Activated CD4-positive, alpha-beta T cell treated with anti-CD3 and anti-CD28 coated beads for 36 hours (primary cell): ENCODE measurements at regions not wholly inside any gene's neighbourhood (a gene's known extent, or its start where the extent isn't known, plus 50 kb on each side); places are given as distances from the start of the nearest gene placed in this dataset.

Experiments
- ATAC-seq: fragments of 200-7000 bp; cut with Tn5 transposase; one replicate; pipeline ENCODE4 v1.10.0; 2021; ENCODE audit warnings: mild to moderate bottlenecking, moderate library complexity
- CTCF ChIA-PET: fragments of 350-600 bp; sonication (Branson Sonifier 250); formaldehyde crosslinking; loops from one replicate; lab custom pipeline; 2021; ENCODE audit warnings: antibody characterized with exemption; lab: Charles Lee
- POLR2A ChIA-PET: fragments of 350-600 bp; sonication (Branson Sonifier 250); formaldehyde crosslinking; loops from one replicate; lab custom pipeline; 2021; ENCODE audit warnings: antibody characterized with exemption, inconsistent platforms; lab: Charles Lee
- DNase-seq: peaks from one replicate; pipeline ENCODE4 v3.0.0-alpha.2; 2020
- H3K27ac Mint-ChIP-seq: one replicate; pipeline ENCODE4 v1.8.0; 2021; ENCODE audit warnings: mixed read lengths
- H3K27me3 Mint-ChIP-seq: one replicate; pipeline ENCODE4 v1.8.0; 2021; ENCODE audit warnings: mixed read lengths
- H3K36me3 Mint-ChIP-seq: one replicate; pipeline ENCODE4 v1.8.0; 2021; ENCODE audit warnings: low read depth, mixed read lengths
- H3K4me1 Mint-ChIP-seq: one replicate; pipeline ENCODE4 v1.8.0; 2021; ENCODE audit warnings: mixed read lengths
- H3K4me3 Mint-ChIP-seq: one replicate; pipeline ENCODE4 v1.8.0; 2021; ENCODE audit warnings: mild to moderate bottlenecking, moderate library complexity, mixed read lengths
- H3K9me3 Mint-ChIP-seq: one replicate; pipeline ENCODE4 v1.8.0; 2021; ENCODE audit warnings: low read depth, mixed read lengths
- intact Hi-C, 2 experiments: fragments of 100-400 bp; cut with DNase I in 1 of 2; cut with micrococcal nuclease in 1 of 2; formaldehyde crosslinking; loops; one replicate each; pipeline versions ENCODE4 v1.14.2 to v1.15.1; 2022 to 2024; cut with DNase I, micrococcal nuclease

DNA sequence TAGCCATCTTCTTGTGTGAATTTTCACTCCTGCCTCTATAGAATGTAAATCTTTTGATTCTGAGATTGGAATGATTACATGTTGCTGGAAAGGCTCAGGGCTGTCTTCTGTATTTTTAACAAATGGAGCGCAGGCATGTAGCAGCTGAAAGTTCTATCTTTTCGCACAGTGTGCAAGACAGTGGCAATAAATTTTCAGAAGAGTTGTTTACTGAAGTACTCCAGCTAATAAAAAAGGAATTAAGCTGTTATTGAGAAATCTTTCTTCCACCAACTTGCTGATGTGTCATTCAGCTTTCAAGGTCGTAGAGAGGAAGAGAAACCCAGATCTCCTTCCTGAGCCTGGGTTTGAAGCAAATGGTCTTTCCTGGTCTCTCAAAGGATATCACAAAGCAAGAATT lies 122.0 kb upstream of the PUDP start:
- ChIA-PET CTCF (no interaction called here), POLR2A (no interaction called here)
- DNase-seq (no peak), ATAC-seq (no peak)
- Mint-ChIP-seq H3K4me3 (no peak overlapping the region), H3K27ac (no peak overlapping the region), H3K9me3 (no peaks in the 10 kb centered on the region), H3K4me1 (no peaks in the 10 kb centered on the region), H3K27me3 (no peaks in the 10 kb centered on the region), H3K36me3 (no peaks in the 10 kb centered on the region)
- intact Hi-C loops = no loop called here

DNA sequence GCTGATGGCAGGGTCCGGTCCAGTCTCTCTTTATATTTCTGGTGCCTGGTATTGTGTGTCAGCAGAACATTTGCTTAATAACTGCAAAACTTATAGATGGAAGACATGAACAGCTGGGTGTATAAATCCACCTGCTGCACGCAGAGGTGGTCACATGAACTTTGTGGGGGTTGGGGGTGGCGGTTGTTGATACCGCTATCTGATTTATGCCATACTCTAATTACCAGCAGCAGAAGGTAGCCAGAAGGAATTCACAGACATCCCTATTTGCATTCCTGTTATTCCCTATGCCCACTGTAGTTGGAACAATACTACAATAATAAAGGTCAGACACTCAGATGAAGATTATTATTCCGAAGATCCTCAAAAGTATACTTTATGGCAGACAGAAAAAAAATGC lies 121.6 kb upstream of the PUDP start:
- Mint-ChIP-seq H3K4me3 (no peak overlapping the region), H3K9me3 (no peaks in the 10 kb centered on the region), H3K27me3 (no peaks in the 10 kb centered on the region), H3K27ac (no peak overlapping the region), H3K4me1 (no peaks in the 10 kb centered on the region), H3K36me3 (no peaks in the 10 kb centered on the region)
- ATAC-seq (no peak), DNase-seq (no peak)
- intact Hi-C loops = no loop called here
- ChIA-PET CTCF (no interaction called here), POLR2A (no interaction called here)

DNA sequence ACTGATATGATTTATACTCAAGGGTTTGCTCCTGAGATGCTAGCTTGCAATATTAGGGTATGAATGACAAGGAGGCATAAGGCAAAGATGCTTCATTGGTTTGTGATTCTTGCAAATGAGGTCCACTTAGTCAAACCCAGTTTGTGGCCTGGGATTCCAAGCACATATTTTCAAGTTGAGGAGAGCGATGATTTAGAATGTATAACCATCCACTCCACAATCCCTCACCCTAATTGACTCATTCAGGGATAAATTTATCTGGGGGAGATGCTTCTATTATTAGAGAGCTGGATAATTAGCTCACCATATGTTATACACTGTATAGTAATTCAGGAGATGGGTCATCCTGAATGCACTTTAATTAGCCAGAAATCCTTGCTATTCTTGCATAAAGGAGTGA lies 118.3 kb upstream of the PUDP start:
- Mint-ChIP-seq H3K27me3 (no peaks in the 10 kb centered on the region), H3K36me3 (no peaks in the 10 kb centered on the region)
- DNase-seq = no peak

GRCh38 chrX:7264399-7264798 lies 116.4 kb upstream of the PUDP start:
- Mint-ChIP-seq H3K4me1 (no peaks in the 10 kb centered on the region), H3K36me3 (peaks cover 6% of the 10 kb centered on the region), H3K9me3 (no peaks in the 10 kb centered on the region), H3K4me3 (no peak overlapping the region), H3K27ac (no peak overlapping the region), H3K27me3 (no peaks in the 10 kb centered on the region)
- ChIA-PET CTCF (no interaction called here), POLR2A (no interaction called here)
- intact Hi-C loops = no loop called here
- DNase-seq = no peak
- ATAC-seq = no peak

More for the DNA sequence above, 118.3 kb upstream of the PUDP start:
- Mint-ChIP-seq H3K4me3 (no peak overlapping the region), H3K27ac (no peak overlapping the region), H3K9me3 (no peaks in the 10 kb centered on the region), H3K4me1 (no peaks in the 10 kb centered on the region)
- POLR2A ChIA-PET = no interaction called here
- CTCF ChIA-PET = no interaction called here
- no peak for ATAC-seq
- intact Hi-C loops = no loop called here

GRCh38 chrX:7263961-7264360 lies 116.0 kb upstream of the PUDP start:
- intact Hi-C loops = no loop called here
- Mint-ChIP-seq H3K4me1 (no peaks in the 10 kb centered on the region), H3K36me3 (peaks cover 8% of the 10 kb centered on the region), H3K9me3 (no peaks in the 10 kb centered on the region), H3K27ac (no peak overlapping the region), H3K27me3 (no peaks in the 10 kb centered on the region), H3K4me3 (no peak overlapping the region)
- DNase-seq = no peak
- ATAC-seq = no peak
- ChIA-PET POLR2A (no interaction called here), CTCF (no interaction called here)

GRCh38 chrX:7263330-7263729 lies 115.4 kb upstream of the PUDP start:
- no peak overlapping the region for H3K27ac Mint-ChIP-seq
- no peaks in the 10 kb centered on the region for H3K4me1 Mint-ChIP-seq
- intact Hi-C loops = no loop called here
- ChIA-PET CTCF (no interaction called here), POLR2A (no interaction called here)
- H3K36me3 Mint-ChIP-seq = peaks cover 10% of the 10 kb centered on the region
- no peak for ATAC-seq
- no peak overlapping the region for H3K4me3 Mint-ChIP-seq
- no peak for DNase-seq
- H3K27me3 Mint-ChIP-seq = no peaks in the 10 kb centered on the region
- H3K9me3 Mint-ChIP-seq = no peaks in the 10 kb centered on the region

GRCh38 chrX:7262551-7262950 lies 114.6 kb upstream of the PUDP start:
- Mint-ChIP-seq H3K4me3 (no peak overlapping the region), H3K9me3 (no peaks in the 10 kb centered on the region), H3K27me3 (no peaks in the 10 kb centered on the region), H3K36me3 (peaks cover 16% of the 10 kb centered on the region), H3K4me1 (no peaks in the 10 kb centered on the region), H3K27ac (no peak overlapping the region)
- POLR2A ChIA-PET = no interaction called here
- DNase-seq (no peak), ATAC-seq (no peak)
- CTCF ChIA-PET = no interaction called here
- intact Hi-C loops = no loop called here

- Mint-ChIP-seq H3K27me3 (no peaks in the 10 kb centered on the region), H3K36me3 (peaks cover 18% of the 10 kb centered on the region), H3K4me3 (no peak overlapping the region), H3K9me3 (no peaks in the 10 kb centered on the region), H3K4me1 (no peaks in the 10 kb centered on the region), H3K27ac (no peak overlapping the region)
- CTCF ChIA-PET = no interaction called here
- ATAC-seq (no peak), DNase-seq (no peak)
- POLR2A ChIA-PET = no interaction called here
- intact Hi-C loops = no loop called here
Observed at GRCh38 chrX:7261672-7262332, 113.8 kb upstream of the PUDP start.

DNA sequence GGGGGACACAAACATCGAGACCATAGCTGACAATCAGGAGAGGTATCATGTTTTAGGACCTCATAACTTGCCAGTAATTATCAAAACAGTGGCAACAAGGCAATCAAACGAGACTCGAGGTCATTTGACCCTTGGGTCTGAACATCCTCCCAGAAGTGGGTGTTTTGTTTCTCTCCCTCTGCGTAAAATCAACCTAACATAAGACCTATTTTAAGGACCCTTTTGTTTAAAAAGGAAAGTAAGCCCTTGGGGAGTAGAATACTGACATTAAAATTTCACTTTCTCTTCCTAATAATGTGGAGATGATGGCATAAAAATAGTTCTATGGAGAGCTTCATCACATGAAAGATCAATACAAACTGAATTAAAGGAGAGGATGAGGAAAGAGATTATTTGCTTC lies 106.2 kb upstream of the PUDP start:
- Mint-ChIP-seq H3K27me3 (no peaks in the 10 kb centered on the region), H3K9me3 (no peaks in the 10 kb centered on the region), H3K4me3 (no peak overlapping the region), H3K36me3 (peaks cover 22% of the 10 kb centered on the region), H3K4me1 (no peaks in the 10 kb centered on the region), H3K27ac (no peak overlapping the region)
- ATAC-seq (no peak), DNase-seq (no peak)
- ChIA-PET POLR2A (no interaction called here), CTCF (no interaction called here)
- intact Hi-C loops = no loop called here

DNA sequence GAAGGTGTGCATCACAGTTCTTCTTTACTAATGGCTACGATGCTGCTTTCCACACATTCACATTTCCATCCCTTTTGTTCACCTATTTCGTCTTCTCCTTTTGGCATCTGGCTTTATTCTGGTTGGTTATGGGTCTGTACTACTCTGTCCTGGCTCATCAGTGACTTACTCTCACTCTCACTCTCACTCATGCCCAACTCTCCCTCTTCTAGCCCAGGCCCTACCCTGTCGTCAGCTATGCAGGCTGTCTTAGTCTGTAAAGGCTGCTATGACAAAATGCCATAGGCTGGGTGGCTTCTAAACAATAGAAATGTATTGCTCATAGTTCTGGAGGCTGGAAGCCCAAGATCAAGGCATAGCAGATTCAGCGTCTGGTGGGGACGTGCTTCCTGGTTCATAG lies 105.6 kb upstream of the PUDP start:
- POLR2A ChIA-PET = no interaction called here
- H3K36me3 Mint-ChIP-seq = peaks cover 20% of the 10 kb centered on the region
- CTCF ChIA-PET = no interaction called here
- no peak overlapping the region for H3K27ac Mint-ChIP-seq
- no peak overlapping the region for H3K4me3 Mint-ChIP-seq
- H3K9me3 Mint-ChIP-seq = no peaks in the 10 kb centered on the region
- intact Hi-C loops = no loop called here
- DNase-seq (no peak), ATAC-seq (no peak)
- no peaks in the 10 kb centered on the region for H3K27me3 Mint-ChIP-seq
- no peaks in the 10 kb centered on the region for H3K4me1 Mint-ChIP-seq

DNA sequence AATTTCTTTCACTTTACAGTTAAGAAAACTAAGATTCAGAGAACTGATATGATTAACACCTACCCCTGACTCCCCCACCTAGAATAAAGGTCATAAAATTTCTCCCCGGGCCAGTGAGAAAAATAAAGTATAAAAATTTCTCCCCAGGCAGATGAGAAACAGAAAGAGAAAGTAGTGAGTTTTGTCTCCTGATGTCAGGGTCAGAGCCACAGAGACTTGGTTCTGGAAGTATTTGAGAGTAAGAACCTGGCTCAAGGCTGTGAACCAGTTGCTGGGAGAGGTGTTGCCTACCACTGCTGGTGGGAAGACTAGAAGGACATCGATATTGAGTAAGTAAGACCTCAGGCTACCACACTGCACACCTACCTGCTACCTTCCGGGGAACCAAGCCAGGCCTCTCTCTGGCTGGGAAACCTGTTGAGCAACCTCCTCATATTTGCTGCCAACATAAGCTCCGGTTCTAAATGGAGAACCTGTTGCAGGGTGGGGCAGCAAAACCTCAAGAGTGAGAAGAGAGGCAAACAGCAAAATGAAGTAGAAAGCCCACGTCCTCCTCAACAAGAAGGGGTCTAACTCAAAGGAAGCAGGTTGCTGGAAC lies 104.2 kb upstream of the PUDP start:
- ATAC-seq (no peak), DNase-seq (no peak)
- no peaks in the 10 kb centered on the region for H3K27me3 Mint-ChIP-seq
- no peak overlapping the region for H3K27ac Mint-ChIP-seq
- intact Hi-C loops = no loop called here
- POLR2A ChIA-PET = no interaction called here
- H3K9me3 Mint-ChIP-seq = no peaks in the 10 kb centered on the region
- H3K4me1 Mint-ChIP-seq = no peaks in the 10 kb centered on the region
- CTCF ChIA-PET = no interaction called here
- H3K36me3 Mint-ChIP-seq = peaks cover 13% of the 10 kb centered on the region
- H3K4me3 Mint-ChIP-seq = no peak overlapping the region

DNA sequence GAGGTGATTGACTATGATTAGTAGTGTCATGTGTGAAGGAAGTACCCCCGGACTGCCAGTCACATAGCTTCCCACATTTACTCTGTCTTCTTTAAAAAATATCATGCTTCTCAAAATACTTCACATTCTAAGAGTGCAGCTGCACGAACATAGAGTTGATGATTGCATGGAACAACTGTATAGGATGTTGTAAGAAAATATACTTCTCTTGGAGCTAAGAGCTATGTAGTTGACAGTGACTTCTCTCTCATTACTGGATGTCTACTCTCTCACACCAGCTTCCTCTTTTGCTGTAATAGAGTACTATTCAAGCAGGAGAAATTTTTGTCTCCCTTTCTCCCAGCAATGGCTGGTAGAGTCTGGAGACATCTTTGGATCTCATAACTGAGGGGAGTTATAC lies 99.4 kb upstream of the PUDP start:
- ATAC-seq (no peak), DNase-seq (no peak)
- Mint-ChIP-seq H3K36me3 (no peaks in the 10 kb centered on the region), H3K27ac (no peak overlapping the region), H3K4me3 (no peak overlapping the region), H3K4me1 (no peaks in the 10 kb centered on the region), H3K9me3 (no peaks in the 10 kb centered on the region), H3K27me3 (no peaks in the 10 kb centered on the region)
- CTCF ChIA-PET = no interaction called here
- POLR2A ChIA-PET = no interaction called here
- intact Hi-C loops = no loop called here
